ENCODE measurements at regions not wholly inside any gene's neighbourhood (a gene's known extent, or its start where the extent isn't known, plus 50 kb on each side); places are given as distances from the start of the nearest gene placed in this dataset.

DNA sequence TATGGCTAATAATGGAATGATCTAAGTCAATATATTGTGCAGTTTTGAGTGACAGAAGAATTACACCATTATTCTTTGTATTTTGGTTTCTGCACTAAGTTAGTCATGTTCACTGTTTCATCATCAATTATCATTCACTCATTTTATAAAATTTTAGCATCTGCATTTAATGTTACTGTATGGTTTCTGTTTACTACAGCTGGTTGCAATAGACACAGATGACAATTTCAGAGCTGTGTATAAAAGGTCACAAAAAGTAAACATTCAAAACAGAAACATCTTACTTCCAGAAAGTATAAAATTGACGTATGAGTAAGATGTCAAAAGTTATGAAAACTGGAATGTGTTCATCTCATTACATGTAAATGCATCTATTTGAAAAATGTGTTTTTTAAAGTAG, 111.1 kb upstream of the GBE1 start:
- Histone ChIP-seq H3K4me2 (no peak overlapping the region), H3K4me3 (no peak overlapping the region), H3K4me1 (no peaks in the 10 kb centered on the region), H3K9me3 (no peaks in the 10 kb centered on the region), H3K27ac (no peak overlapping the region)
- DNase-seq (ENCODE audit: low read depth in 1 of 2, low spot score in 1 of 2) = no peak
- no peak for ATAC-seq
- 33% methylated on average over 1 of the region's 1 CpG for WGBS (ENCODE audit: missing lambda C conversion rate)
- POLR2A ChIA-PET = no interaction called here
- FAIRE-seq = no peak
- CTCF ChIA-PET = no interaction called here
- no peak for TF ChIP-seq TP53 (CRISPR knock-in tag; IDR thresholded peaks at IDR 0.05)

DNA sequence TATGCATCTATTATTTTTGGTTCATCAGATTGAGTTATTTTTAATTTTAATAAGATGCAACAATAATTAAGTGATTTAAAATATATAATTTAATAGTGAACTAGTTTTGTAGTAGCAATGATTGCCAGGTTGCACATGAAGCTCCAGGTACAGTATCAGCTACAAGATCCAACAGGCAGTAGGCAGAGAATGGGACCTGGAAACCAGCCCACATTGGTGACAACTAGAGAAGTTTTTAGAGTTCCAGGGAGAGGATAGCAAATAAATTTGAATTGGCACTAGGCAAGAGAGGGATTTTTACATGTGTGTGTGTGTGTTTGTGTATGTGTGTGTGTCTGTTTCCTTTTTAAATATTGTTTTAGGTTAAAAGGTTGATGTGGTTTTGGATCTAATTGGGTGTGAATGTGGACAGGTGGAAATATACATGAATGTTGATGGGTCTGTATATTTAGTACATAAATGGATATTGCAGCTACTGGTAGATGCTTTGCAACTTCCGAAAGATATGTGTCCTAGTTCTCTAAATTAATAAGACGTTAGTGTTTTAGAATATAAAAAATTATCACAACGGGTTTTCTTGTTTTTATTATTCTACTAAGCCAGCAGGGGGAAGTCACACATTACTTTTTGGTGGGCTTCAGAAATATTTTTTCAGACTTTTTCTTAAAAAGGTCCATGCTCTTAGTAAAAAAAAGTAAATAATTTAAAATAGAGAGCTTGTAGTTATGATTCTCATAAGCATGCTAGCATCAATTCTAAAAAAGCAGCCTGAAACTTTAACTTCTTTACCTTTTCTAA, 110.1 kb upstream of the GBE1 start:
- CTCF ChIA-PET = interaction anchor here (1.3 kb wide), 1 partner anchor 63 kb away, joined by 3 read pairs; no protein-coding TSS in a partner anchor
- TF ChIP-seq SMC3 (IDR thresholded peaks at IDR 0.05) (0 out of 3 replicates have a peak, but pooled peaks have one; percentile 20), JUNB (IDR thresholded peaks at IDR 0.05) (no peak), RAD21 (conservative IDR thresholded peaks at IDR 0.05 in 1 of 2, IDR thresholded peaks at IDR 0.05 in 1 of 2) (peak; percentile 31 to 50; a peak in 2 of 5 replicates)
- TF ChIP-seq, protein P1, sequence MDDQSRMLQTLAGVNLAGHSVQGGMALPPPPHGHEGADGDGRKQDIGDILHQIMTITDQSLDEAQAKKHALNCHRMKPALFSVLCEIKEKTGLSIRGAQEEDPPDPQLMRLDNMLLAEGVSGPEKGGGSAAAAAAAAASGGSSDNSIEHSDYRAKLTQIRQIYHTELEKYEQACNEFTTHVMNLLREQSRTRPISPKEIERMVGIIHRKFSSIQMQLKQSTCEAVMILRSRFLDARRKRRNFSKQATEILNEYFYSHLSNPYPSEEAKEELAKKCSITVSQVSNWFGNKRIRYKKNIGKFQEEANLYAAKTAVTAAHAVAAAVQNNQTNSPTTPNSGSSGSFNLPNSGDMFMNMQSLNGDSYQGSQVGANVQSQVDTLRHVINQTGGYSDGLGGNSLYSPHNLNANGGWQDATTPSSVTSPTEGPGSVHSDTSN (IDR thresholded peaks at IDR 0.05) = no peak
- POLR2A ChIA-PET = no interaction called here
- 33% methylated on average over 3 of the region's 3 CpGs for WGBS (ENCODE audit: missing lambda C conversion rate)
- no peak for FAIRE-seq
- no peak for ATAC-seq
- Histone ChIP-seq H3K9me3 (no peaks in the 10 kb centered on the region), H3K4me3 (no peak overlapping the region), H3K4me1 (no peaks in the 10 kb centered on the region), H3K27ac (no peak overlapping the region), H3K4me2 (no peak overlapping the region)
- DNase-seq (ENCODE audit: low read depth in 1 of 2, low spot score in 1 of 2) = no peak

DNA sequence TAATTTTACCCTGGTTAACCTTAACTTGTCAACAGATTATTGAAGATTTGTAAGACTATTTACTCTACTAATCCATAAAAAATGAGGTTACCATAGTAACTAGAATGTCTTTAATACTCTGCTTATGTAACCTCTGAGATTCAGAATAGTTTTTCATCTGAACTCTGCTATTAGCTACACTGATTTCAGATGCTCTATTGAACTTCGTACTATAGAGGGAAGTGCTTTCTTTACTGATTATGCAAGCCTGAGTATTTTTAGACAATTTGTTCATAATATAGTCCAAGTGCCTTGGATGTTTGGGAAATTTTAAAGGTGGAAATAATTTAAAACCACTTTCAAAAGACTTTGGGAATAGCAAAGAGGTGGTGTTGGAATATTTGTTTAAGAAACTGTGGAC, 107.9 kb upstream of the GBE1 start:
- FAIRE-seq (no peak), DNase-seq (ENCODE audit: low read depth in 1 of 2, low spot score in 1 of 2) (no peak), ATAC-seq (no peak)
- Histone ChIP-seq H3K4me1 (no peaks in the 10 kb centered on the region), H3K4me3 (no peak overlapping the region), H3K27ac (no peak overlapping the region), H3K9me3 (no peaks in the 10 kb centered on the region), H3K4me2 (no peak overlapping the region)
- WGBS (ENCODE audit: missing lambda C conversion rate) = 33% methylated on average over 1 of the region's 1 CpG
- POLR2A ChIA-PET = no interaction called here
- TF ChIP-seq EHF (CRISPR knock-in tag; IDR thresholded peaks at IDR 0.05) = no peak
- TF ChIP-seq, protein P2, sequence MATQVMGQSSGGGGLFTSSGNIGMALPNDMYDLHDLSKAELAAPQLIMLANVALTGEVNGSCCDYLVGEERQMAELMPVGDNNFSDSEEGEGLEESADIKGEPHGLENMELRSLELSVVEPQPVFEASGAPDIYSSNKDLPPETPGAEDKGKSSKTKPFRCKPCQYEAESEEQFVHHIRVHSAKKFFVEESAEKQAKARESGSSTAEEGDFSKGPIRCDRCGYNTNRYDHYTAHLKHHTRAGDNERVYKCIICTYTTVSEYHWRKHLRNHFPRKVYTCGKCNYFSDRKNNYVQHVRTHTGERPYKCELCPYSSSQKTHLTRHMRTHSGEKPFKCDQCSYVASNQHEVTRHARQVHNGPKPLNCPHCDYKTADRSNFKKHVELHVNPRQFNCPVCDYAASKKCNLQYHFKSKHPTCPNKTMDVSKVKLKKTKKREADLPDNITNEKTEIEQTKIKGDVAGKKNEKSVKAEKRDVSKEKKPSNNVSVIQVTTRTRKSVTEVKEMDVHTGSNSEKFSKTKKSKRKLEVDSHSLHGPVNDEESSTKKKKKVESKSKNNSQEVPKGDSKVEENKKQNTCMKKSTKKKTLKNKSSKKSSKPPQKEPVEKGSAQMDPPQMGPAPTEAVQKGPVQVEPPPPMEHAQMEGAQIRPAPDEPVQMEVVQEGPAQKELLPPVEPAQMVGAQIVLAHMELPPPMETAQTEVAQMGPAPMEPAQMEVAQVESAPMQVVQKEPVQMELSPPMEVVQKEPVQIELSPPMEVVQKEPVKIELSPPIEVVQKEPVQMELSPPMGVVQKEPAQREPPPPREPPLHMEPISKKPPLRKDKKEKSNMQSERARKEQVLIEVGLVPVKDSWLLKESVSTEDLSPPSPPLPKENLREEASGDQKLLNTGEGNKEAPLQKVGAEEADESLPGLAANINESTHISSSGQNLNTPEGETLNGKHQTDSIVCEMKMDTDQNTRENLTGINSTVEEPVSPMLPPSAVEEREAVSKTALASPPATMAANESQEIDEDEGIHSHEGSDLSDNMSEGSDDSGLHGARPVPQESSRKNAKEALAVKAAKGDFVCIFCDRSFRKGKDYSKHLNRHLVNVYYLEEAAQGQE (IDR thresholded peaks at IDR 0.05) = no peak
- no peak for TF ChIP-seq HOXB5 (CRISPR knock-in tag; IDR thresholded peaks at IDR 0.05)
- no peak for TF ChIP-seq HOXA7 (CRISPR knock-in tag; IDR thresholded peaks at IDR 0.05)
- TF ChIP-seq HDAC2 (IDR thresholded peaks at IDR 0.05) = no peak
- TF ChIP-seq, protein P3, sequence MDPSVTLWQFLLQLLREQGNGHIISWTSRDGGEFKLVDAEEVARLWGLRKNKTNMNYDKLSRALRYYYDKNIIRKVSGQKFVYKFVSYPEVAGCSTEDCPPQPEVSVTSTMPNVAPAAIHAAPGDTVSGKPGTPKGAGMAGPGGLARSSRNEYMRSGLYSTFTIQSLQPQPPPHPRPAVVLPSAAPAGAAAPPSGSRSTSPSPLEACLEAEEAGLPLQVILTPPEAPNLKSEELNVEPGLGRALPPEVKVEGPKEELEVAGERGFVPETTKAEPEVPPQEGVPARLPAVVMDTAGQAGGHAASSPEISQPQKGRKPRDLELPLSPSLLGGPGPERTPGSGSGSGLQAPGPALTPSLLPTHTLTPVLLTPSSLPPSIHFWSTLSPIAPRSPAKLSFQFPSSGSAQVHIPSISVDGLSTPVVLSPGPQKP (IDR thresholded peaks at IDR 0.05; ENCODE audit: low read depth, low read length) = no peak
- TF ChIP-seq, protein P4, sequence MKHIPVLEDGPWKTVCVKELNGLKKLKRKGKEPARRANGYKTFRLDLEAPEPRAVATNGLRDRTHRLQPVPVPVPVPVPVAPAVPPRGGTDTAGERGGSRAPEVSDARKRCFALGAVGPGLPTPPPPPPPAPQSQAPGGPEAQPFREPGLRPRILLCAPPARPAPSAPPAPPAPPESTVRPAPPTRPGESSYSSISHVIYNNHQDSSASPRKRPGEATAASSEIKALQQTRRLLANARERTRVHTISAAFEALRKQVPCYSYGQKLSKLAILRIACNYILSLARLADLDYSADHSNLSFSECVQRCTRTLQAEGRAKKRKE (CRISPR knock-in tag; IDR thresholded peaks at IDR 0.05; ENCODE audit: low read depth) = no peak
- TF ChIP-seq ZFP36 (IDR thresholded peaks at IDR 0.05; ENCODE audit: borderline replicate concordance, partially characterized antibody) = no peak
- no peak for TF ChIP-seq SREBF2 (IDR thresholded peaks at IDR 0.05)
- no peak for TF ChIP-seq TFCP2L1 (CRISPR knock-in tag; IDR thresholded peaks at IDR 0.05)
- TF ChIP-seq, protein P5, sequence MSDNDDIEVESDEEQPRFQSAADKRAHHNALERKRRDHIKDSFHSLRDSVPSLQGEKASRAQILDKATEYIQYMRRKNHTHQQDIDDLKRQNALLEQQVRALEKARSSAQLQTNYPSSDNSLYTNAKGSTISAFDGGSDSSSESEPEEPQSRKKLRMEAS (IDR thresholded peaks at IDR 0.05) = no peak
- TF ChIP-seq, protein P6, sequence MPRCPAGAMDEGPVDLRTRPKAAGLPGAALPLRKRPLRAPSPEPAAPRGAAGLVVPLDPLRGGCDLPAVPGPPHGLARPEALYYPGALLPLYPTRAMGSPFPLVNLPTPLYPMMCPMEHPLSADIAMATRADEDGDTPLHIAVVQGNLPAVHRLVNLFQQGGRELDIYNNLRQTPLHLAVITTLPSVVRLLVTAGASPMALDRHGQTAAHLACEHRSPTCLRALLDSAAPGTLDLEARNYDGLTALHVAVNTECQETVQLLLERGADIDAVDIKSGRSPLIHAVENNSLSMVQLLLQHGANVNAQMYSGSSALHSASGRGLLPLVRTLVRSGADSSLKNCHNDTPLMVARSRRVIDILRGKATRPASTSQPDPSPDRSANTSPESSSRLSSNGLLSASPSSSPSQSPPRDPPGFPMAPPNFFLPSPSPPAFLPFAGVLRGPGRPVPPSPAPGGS (IDR thresholded peaks at IDR 0.05) = no peak
- no peak for TF ChIP-seq NFE2L2 (conservative IDR thresholded peaks at IDR 0.05; ENCODE audit: low read length)
- no peak for TF ChIP-seq GATA3 (IDR thresholded peaks at IDR 0.05; ENCODE audit: borderline replicate concordance)
- no peak for TF ChIP-seq TP53 (CRISPR knock-in tag; IDR thresholded peaks at IDR 0.05)
- CTCF ChIA-PET = no interaction called here
